GM12873 (cell line): ENCODE measurements at regions not wholly inside any gene's neighbourhood (a gene's known extent, or its start where the extent isn't known, plus 50 kb on each side); places are given as distances from the start of the nearest gene placed in this dataset.

Experiments used
- TF ChIP-seq, protein P1 (sequence below): IDR thresholded peaks from 2 replicates; pipeline ENCODE4 v1.5.1; 2012; ENCODE audit warnings: low read depth, mild to moderate bottlenecking, moderate library complexity, low read length, control low read depth; ENCODE audit not compliant: insufficient read depth; ENCODE audit errors: missing control alignments

DNA sequence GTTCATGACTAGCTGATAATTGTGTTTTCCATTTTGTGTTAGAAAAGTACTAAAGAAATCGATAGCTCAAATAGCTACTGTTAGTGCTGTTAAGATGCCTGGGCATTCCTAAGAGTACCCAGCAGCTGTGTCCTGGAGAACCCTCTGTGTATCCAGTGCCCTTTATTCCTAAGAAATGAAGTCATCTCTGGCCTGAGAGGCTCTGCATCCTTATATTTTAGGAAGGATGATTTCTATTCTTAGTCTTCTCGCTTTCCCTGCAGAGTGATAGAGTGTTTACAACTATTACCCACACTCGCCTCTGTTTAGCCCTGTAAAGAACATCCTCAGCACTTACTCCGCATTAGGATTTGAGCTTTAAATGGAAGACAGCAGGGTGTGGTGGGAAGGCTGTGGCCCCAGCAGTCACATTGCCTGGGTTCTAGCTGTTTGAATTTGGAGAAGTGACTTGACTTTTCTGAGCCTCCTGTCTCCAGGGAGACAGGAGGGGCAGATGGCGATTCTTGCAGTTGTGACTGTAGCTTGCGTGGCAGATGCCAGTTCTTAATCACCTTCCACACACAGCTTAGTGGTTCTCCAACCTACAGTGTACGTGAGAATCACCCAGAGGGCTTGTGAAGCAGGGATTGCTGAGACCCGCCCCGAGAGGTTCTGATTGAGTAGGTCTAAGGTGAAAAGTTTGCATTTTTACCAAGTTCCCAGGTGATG lies 177.2 kb upstream of the PITX1 start:
- TF ChIP-seq, protein P1, sequence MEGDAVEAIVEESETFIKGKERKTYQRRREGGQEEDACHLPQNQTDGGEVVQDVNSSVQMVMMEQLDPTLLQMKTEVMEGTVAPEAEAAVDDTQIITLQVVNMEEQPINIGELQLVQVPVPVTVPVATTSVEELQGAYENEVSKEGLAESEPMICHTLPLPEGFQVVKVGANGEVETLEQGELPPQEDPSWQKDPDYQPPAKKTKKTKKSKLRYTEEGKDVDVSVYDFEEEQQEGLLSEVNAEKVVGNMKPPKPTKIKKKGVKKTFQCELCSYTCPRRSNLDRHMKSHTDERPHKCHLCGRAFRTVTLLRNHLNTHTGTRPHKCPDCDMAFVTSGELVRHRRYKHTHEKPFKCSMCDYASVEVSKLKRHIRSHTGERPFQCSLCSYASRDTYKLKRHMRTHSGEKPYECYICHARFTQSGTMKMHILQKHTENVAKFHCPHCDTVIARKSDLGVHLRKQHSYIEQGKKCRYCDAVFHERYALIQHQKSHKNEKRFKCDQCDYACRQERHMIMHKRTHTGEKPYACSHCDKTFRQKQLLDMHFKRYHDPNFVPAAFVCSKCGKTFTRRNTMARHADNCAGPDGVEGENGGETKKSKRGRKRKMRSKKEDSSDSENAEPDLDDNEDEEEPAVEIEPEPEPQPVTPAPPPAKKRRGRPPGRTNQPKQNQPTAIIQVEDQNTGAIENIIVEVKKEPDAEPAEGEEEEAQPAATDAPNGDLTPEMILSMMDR: no peak

DNA sequence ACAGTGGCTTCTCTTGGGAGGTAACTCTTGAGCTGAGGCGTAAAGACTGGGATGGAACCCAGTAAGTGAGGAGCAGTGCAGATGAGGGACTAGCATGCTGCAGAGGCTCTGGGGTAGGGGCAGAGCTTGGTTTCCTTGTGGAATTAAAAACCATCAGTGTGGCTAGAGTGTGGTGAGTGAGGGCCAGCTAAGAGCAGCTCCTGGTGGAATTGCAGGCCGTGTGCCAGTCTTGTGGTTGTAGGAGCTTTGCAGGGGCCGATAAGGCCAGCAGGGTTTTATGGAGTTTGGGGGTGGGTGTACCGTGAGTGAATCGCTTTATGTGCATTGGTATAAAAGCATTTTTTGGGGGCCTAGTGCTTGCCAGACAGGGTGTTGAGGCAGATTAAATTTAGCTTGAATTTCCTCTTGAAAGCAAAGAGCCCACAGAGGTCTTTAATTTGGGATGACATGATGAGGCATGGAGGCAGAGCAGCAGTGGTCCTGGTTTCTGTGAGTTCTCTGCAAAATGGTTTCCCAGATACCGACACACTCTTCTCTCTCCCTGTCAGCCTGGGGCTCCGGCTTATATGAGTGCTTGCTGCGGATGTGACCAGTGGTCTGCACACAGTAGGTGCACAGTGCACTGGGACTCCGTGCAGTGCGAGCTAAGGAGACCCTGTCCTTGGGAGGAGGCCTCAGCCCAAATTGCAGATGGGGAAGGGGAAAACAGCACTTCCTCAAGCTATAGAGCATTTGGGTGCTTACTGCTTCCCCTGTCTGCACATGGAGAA lies 176.4 kb upstream of the PITX1 start:
- TF ChIP-seq, protein P1: no peak

DNA sequence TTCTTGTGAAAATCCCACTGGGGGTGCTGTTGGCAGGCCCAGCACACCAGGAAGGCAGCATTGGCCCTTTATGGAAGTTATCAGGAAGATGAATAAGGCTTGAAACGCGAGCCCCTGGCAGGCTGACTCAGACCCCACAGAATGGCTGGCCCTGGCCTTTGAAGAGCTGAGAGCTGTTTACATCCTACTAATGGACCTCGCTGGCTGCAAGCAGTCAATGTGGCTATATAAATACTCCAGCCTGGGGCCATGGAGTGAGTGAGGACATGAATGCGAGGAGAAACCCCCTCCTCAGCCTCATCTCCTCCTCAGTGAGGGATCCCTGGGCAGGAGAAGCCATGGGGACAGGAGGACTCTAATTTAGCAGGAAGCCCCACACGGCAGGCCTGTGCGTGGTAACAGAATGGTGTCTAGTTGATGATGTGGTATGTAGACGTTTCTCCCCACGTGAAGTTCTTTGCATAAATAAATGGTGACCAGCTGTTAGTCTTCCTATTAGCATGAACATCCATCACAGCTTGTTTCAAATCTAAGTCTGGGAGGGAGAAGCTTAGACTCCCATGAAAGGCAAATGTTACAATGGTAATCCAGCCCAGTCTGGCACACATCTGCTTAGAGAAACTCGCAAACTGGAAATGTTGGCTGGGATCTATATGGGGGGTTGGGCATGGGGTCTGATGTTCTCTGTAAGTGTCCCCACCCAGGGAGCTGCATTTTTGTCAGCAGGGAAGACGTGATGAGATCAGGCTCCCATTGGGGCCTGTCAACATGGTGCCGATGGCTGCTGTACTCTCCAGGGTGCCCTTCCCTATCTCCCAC lies 175.1 kb upstream of the PITX1 start:
- TF ChIP-seq, protein P1: no peak

DNA sequence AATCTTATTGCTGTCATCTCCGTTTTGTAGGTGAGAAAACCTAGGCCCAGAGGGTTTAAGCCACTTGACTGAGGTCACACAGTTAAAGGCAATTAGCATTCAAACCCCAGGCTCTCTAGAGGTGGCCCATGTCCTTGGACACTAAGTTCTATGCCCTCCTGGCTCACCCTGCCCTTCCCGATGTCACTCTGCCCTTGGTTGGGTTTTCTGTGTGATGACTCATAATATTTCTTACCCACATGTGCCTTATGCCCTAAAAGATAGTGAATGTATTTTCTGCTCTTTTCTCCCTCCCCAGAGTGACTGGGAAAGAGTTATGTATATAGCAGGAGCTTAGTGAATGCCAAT lies 174.5 kb upstream of the PITX1 start:
- TF ChIP-seq, protein P1: no peak

DNA sequence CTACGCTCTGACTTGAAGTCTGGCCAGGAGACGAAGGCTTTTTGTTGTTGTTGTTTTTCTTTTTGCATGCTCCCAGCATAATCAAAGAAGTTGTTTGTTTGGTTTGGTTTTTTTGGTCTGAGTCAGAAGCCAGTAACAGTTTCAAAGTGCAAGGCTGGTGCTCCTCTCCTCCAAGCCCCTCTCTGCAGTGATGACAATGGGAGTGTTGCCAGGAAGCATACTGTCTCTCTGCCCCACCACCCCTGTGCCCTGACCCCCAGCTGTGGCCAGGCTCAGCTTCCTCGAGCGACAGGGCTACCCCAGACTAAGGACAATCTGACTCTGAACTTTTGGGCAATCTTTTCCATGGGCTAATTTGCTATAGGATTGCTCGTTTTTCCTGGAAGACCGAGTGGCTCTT lies 173.8 kb upstream of the PITX1 start:
- TF ChIP-seq, protein P1: no peak

DNA sequence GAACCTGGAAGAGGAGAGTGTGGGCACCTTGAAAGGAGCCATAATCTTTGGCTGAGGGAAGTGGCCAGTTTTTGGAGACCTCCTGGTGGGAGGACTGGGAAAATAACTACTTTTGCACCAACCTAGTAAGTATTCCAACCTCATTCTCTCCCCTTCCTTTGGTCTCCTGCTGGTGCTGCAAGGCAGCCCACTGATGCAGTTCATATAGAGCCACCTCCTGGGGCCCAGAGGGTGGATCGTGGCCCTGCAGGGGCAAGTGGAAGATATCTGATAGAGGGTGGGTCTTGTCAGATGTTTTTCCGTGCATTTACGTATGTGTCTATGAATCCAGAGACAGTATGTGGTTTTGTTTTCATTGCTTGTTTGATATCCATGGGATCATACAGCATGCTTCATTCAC lies 172.8 kb upstream of the PITX1 start:
- TF ChIP-seq, protein P1: no peak
